Kasumi-1 (cell line): ENCODE measurements at regions not wholly inside any gene's neighbourhood (a gene's known extent, or its start where the extent isn't known, plus 50 kb on each side); places are given as distances from the start of the nearest gene placed in this dataset.
A peak's percentile ranks its signal among the peaks of the same experiment; 100 is the strongest.
"Not testable (repeated sequence)": the region's sequence is repeated elsewhere in the genome, so short reads cannot be mapped to it uniquely, and the experiment has no call there.

ENCODE experiments used
- DNase-seq, 2 experiments: peaks; one replicate each; lab custom pipeline; 2025; lab: John Stamatoyannopoulos, UW

DNA sequence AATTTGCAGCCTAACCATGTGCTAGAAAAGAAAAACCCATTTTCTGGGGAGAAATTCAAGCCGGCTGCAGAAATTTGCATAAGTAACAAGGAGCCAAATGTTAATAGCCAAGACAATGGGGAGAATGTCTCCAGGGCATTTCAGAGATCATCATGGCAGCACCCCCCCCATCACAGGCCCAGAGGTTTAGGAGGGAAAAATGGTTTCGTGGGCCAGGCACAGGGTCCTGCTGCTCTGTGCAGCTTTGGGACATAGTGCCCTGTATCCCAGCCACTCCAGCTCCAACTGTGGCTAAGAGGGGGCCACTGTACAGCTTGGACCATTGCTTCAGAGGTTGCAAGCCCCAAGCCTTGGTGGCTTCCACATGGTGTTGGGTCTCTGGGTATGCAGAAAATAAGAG, 620.0 kb downstream of the PSAT1 start:
- DNase-seq, result not testable (repeated sequence)

DNA sequence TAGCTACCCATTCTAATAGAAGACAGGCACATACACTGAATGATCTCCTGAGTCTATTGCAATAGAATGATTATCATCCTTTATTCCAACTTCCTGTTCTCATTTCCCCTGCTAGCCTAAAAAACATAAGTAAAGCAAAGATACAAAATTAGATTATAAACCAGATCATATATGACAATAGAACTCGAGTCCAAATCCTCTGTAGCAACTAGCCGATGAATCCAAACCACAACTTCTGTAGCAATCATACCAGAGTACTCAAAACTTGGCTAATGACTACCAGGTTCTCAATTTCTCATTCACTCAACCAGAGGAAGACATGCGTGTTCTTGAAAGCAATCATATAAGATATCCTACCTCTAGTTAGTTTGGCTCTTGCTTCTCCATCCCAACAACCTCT, 622.1 kb downstream of the PSAT1 start:
- DNase-seq, result no peak

DNA sequence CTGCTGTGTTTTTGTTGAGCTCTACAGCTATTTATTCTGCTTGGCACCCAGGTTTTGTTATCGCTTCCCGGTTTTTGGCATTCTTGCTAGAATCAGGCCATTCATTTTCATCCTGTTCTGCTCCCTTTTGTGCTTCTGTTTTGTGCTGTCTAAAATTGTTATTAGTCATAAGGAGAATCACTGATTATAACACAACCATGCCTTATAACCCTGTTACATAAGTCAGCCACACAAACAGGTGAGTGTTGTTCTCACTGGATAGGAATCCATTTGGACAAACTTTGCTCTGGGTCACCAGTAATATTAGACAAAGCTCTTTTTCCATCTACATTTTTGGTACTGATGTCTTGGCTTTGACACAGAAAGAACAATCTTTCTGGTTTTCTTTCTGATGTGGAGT, 622.8 kb downstream of the PSAT1 start:
- DNase-seq, result no peak

DNA sequence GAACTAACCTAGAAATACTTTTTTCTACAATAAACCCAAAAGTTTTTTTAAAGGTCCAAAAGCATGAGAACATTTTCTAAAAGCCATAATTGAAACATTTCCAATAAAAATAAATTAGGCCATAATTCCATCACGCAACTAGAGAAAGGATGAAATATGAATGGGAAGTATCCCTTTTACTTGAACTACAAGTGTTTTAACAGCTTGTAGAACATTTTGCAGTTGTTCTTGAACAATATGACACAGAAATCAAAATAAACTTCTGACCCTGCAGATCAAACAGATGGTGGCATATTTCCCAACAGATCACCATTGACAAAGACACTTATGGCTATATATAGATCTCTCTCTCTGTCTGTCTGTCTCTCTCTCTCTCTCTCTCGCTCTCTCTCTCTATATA, 624.4 kb downstream of the PSAT1 start:
- no peak for DNase-seq

DNA sequence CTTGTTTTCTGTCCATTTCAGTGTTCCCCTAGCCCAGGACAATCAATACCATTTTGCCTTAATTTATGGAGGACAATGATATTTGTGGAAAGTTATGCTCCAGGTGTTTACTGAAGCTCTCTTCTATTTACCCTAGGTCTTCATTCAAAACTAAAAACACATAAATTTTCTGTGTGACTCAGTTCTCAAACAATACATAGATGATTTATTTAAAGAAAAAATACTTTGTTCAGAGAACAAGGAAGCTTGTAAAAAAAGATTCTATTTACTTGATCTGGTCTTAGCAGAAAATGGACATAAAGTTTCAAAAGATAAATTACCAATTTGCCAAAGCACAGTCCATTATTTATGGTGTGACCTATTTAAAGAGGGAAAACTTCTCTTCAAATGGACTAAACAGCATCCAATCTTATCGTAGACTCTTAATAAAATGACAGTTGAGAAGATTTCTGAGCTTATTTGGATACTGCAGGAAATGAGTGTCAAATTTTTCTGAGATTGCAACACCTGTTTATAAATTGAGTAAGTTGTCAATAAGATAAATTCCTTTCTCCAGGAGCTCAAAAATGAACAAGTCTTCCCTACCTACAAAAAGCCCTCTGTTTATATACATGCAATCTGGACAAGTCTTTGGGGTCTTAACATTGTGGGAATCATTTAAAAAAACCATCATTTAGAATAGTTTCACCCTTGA, 627.2 kb downstream of the PSAT1 start:
- no peak for DNase-seq

DNA sequence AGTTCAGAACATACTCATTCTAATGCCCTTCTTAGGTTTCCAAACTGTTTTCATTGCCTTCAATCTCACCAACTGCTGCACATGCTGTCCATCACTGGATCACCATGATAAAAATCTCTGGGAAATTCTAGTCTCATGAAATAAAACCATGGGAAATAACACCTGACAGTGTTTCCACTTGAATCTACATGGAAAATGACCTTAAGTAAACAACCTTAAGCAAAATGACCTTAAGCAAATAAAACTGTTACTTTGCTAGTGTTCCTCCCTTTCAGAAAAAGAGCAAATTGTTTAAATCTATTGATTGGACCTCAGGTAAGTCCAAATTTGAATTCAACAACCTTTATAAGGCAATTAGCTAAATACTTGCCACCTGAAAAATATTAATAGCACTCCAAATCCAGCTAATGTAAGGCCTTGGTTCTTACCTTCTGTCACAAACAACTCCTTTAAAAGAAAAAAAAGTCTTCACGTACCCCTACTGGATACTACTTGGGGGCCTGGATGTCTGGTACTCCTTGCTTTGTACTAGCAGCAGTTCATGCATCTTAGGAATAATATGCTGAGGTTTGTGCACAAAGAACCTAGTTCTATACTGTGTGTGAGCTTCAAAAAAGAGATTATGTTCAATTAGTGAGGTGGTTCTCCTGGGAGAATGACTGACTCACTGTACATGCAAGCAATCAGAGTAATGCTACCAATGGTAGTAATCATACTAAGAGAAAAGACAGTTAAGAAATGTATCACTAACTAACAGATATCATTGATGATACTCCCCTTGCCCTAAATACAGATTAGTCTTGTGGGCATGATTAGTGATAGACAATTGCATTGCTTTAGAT, 630.4 kb downstream of the PSAT1 start:
- DNase-seq, result no peak

DNA sequence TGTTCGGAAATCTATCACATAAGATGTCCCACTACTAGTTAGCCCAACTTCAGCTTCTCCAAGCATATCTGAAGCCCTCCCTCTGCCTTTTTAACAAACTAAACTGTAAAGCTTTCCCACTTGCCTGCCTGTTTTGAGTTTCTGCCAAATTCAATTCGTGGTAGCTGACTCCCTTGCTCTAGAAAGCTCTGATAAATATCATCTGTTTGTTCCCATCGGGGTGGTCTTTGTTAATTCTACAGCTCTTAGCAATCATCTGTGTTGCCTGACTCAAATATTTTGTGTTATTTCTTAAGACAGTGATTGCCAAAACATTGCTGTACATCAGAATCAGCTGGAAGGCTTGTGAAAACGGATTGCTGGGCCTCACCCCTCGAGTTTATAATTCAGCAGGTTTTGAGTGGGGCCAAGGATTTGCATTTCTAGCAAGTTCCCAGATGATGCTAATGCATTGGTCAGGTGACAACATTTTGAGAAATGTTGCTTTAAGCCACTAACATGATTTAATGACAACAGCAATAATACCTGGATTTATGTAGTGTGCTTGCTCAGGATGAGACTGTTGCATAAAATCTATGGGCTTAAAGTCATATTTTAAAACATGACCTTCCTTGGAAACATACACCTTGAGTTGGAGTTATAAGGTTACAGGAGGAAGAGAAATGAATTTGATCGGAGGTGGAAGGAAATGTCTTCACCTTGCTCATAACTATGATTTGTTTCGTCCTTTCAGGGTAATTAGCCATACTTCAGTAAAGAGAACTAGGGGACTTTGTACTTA, 631.9 kb downstream of the PSAT1 start:
- no peak for DNase-seq

DNA sequence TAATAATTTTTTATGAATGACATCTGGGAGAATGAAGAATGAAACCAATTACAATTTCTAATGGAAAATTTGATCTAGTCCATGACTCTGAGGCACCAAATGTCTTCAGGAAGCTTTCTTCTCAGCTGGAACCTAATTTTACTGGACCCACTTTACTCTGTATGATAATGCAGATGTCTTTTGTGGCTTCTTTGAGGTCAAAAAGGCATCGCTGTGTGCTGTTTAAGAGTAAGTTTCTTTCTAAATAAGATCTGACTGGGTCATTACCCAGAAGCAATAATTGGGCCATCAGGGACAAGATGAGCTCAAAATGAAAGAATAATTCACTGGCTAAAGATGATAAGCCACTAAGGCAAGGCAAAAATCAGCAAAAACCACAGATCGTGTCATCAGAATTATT, 633.4 kb downstream of the PSAT1 start:
- DNase-seq, result no peak

DNA sequence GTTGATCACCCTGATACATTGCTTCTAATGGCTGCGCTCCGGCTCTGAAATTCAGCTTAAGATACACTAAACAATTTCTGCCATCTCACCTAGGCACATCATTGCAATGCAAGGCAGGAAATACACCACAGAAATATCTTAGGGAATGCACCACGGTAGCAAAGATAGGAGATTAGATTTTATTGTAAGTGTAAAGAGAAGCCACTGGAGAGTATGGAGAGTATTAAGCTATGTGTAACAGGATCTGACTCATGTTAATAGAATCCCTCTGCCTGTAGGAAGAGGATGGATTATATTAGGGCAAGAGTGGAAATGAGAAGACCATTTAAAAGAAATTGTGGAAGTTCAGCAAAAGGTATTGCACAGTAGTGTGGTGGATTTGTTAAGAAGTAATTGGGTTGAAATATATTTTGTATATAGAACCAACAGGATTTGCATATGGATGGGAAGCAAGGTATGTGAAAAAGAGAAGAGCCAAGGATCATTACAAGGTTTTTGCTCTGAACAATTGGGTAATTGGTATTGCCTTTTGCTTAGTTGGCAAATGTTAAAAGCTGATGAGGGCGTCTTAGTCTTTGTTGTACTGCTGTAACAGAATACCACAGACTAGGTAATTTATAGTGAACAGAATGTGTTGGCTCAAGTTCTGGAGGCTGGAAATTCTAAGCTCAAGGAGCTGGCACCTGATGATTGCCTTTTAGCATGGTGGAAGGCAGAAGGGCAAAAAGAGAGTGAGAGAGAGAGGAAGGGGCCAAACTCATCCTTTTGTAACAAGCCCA, 636.1 kb downstream of the PSAT1 start:
- DNase-seq, result no peak

DNA sequence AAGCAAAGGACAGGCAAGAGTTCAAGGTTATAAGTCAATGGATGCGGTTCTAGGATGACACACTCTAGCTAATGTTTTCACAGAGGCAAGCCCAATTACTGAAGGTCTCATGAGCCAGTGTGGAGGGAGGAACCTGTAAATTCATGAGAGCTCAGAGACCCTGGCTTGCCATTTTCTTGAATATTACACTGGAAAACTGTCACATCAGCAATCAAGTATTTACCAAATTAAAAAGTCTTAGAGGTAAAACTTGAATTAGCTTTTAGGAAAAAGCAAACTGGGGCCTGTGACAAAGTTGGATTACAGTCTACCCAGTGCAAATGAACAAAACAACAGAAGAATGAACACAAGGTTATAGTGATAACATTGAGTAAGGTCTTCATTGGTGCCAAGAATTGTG, 636.9 kb upstream of the TLE4 start:
- no peak for DNase-seq

DNA sequence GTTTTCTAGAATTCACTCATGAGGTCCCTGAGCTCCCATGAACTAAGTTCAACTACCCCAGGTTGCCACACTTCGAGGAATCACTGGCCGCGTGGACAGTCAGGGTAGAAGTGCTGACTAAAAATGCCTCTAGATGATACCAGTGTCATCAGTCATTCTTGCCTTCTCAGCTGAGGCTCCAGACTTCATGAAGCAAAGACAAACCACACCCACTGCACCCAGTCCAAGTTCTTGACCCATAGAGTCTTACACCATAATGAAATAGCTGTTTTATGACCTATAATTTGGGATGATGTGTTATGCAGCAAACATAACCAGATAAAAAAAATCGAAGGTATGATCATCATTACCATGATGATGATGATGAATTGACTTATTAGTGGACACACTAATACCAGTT, 632.9 kb upstream of the TLE4 start:
- no peak for DNase-seq

DNA sequence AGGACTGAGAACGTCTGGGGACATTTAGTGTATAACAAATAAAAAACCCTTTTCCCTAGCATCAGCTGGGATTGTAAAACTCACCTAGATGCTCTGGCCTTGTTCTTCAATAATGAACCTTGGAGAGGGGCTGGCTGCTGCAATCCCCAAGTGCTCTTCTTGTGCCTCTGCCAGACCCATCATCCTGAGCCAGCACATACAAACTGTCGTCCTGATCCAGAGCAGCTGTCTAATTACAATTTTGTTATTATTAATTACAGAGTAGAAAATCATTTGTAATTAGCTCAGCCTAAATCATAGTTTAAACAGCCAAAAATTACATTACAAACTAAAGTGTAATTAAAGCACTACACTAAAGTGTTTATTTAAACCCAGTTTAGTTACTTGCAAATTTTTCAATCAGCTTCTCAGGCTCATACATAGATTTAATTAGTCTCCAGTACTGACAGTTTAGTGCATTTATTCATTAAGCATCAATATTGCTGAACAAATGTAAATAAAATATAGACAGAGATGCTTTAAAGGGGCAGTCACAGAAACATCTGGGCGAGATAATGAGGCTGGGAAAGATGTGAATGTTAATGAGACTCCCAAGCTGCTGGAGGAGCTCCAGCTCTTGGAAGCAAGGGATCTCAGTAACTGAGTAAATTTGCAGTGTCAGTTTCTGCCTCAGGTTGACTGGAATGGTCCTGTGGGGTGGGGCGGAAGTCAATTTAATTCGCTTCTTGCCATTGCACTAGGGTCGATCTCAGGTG, 632.3 kb upstream of the TLE4 start:
- DNase-seq, result no peak

DNA sequence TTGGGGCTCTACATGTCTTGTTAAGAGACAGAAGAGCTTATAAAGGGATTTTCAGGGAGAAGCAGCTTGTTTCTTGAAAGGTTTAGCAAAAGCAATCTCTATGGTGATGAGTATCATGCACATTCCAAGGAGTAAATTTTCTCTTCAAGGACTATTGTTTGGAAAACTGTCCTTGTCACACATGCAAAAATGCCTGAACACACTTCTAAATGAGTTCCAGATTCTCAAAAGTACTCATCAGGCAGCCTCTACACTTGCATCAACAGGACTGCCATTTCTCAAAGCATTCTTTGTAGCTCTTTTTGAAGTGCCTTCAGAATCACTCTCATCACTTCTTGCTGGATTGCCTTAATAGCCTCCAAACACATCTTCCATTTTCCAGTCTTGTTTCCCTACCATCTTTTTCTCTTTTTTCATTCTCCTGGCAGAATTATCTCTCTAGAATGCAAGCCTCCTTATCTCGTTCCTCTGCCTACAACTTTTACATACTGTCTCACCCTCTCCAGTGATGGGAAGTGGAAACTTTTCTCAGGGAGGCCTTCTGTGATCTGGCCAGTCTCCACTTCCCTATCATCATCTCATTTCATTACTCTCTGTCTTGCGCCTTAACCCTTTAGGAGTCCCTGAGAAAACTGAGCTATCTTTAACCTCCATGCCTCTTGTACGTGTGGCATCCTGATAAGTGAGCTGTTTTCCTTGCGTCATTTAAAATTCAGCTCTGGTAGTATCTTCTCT, 631.5 kb upstream of the TLE4 start:
- DNase-seq, result no peak

DNA sequence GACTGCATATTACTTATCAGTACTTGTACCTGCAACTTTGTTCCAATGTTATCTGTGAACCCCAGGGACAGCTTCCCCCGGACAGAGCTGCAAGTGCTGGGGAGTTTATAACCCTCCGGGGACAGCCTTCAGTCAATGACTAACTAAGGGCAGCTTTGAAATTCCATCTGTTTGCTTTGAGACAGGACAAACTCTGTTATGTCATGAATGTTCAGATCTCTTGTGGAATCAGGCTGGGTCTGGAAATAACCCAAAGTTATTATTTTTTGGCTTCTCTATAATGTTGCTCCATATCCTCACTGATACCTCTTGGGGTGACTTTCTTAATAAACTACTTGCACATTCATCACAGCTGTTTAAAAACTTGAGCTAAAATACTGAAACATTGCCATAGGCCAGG, 617.5 kb upstream of the TLE4 start:
- DNase-seq, result no peak

DNA sequence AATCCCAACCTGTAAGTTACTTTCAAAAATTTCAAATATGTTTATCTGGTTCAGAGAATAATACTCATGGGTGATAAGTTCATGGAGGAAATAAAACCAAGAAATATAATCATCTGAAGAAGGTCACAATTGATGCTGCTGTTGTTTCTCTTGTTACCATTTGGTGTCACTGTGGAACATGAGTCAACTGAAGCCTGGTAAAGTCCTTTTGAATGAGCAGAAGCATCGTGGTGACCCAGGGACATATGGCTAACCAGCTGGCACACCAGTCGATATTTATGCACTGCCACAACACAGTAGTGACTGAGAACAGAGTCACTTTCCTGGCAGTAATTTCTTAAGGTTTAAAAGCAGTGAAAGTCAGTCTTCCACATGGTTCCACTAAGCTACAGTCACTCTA, 612.9 kb upstream of the TLE4 start:
- peak; percentile 9 to 13 for DNase-seq

DNA sequence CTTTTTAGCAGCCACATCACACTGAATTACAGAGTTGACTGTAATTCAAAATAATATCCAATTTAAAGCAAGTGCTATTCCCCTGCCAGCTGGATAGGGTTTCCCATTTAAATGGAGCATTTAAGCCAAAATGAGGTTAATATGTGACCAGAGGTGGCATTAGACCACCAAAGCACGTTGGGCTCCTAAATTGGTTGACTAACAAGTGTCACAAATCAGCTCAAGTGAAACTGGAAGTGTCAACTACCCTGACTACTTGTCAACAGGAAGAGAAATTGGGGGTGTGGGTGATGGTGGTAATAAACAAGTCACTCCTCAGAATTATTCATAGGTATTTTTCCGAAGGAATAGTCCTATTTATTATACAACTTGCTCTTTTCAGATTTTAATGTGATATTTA, 609.6 kb upstream of the TLE4 start:
- no peak for DNase-seq

DNA sequence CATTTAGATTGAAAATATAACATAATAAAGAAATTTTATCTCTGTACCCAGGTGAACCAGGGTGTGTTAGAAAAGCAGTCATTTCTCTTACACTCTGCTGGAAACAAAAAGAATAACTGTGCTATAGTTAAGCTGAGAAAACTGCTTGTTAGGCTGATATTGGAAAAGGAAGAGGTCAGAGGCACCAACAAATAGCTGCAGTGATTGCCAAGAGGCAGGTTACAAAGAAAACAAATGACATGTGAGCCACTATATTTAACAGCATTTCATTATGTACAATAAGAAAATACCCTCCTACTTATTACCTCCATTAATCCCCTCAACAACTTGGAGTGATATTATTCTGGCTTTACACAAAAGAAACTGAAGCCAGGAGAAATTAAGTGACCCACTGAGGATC, 607.9 kb upstream of the TLE4 start:
- no peak for DNase-seq

DNA sequence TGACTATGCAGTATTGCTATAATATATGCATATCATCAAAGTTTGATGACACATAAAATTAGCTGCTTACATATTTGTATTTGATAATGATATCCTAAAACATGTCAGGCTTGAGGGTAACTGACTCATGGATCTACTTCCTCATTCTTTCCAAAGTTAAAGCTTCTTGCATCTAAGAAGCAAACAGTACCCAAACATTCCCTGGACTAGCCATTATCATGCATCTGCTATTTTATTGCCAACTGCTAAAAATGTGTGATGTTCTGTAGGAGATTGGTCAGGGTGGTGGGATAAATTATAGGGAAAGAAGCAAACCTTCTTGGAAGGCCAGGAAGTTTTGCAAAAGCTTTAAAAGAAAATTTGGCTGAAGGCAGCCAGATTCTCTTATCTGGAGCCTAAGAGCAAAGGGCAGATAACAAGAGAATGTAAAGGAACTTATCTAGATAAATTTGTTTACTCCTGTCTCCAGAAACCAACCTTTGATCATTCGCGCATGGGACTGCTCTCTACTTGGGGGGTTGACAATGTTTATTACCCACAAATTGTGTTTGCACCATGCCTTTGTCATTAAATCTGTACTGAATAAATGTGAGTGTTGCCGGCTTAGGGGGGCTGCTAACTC, 604.1 kb upstream of the TLE4 start:
- DNase-seq, result peak; percentile 3 to 28

DNA sequence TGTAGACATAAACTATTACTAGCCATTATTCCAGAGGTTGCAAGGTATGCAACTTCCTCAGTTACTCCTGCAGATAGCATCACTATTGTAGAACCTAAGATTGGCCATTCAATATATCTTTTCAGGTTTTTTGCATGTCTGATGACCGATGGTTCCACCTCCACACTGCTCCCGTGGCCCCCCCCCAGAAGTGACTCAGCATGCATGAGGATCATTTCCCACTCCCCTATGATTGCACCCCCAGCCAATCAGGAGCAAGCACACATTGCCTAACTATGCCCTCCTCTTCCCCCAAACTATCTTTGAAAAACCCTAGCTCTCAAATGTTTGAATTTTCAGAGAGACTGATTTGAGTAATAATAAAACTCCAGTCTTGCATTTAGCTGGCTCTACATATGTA, 601.4 kb upstream of the TLE4 start:
- no peak for DNase-seq

DNA sequence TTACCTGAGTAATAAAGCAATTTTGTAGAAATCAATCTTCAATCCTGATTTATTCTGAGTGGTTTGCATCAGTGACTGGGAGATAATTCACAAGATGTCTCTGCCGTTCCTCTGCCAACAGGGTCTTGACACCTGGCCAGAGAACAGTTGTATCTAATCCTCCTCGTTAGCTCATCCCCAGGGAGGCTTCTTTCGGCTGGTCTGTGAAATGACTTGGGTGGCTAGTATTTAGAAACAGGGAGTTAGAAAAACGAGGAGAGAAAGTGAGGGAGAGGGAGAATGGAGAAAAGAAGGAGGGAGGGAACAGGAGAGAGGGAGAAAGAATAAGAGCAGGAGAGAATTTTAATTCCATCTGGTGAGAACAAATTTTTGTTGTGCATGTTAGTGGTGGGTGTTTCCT, 600.2 kb upstream of the TLE4 start:
- no peak for DNase-seq
